Activated T-cell treated with anti-CD3 and anti-CD28 coated beads, Interleukin-2, amount 50 U/mL, for 48 hours (primary cell): ENCODE measurements at regions not wholly inside any gene's neighbourhood (a gene's known extent, or its start where the extent isn't known, plus 50 kb on each side); places are given as distances from the start of the nearest gene placed in this dataset.

ENCODE experiments used
- DNase-seq, 2 experiments: peaks; one replicate each; pipeline ENCODE4 v3.0.0-alpha.2; 2020

DNA sequence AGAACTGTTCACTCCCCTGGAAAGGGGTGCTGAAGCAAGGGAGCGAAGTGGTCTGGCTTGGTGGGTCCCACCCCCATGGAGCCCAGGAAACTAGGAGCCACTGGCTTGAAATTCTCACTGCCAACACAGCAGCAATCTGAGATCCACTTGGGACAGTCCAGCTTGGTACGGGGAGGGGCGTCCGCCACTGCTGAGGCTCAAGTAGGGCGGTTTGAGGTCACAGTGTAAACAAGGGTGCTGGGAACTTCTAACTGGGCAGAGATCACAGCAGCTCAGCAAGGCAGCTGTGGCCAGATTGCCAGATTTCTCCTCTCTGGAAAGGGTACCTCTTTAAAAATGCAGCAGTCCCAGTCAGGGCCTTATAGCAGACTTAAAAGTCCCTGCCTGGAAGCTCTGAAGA lies 53.9 kb upstream of the GALNTL6 start:
- no peak for DNase-seq

GRCh38 chr4:171751538-171751937 lies 61.7 kb upstream of the GALNTL6 start:
- DNase-seq = no peak

DNA sequence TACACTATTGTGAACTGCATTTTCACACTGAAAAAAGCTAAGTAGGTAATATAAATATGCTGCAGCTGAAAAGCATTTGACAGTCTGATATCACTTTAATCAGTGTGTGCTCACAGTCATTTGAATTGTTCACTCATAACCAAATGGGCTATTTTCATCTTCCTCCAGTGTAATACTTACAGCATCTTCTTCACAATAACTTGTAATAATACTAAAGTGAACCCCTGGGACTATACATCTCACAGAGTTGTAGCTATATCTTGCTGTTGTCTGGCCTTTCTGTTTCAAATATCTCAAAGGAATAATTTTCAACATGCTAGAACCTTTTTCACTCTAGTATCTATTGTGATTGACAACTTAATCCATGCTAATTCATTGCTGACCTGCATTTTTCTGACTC lies 66.8 kb upstream of the GALNTL6 start:
- no peak for DNase-seq

GRCh38 chr4:171742436-171742835 lies 70.8 kb upstream of the GALNTL6 start:
- DNase-seq = no peak

GRCh38 chr4:171727185-171727584 lies 86.0 kb upstream of the GALNTL6 start:
- DNase-seq = no peak

GRCh38 chr4:171721937-171722336 lies 91.3 kb upstream of the GALNTL6 start:
- no peak for DNase-seq

DNA sequence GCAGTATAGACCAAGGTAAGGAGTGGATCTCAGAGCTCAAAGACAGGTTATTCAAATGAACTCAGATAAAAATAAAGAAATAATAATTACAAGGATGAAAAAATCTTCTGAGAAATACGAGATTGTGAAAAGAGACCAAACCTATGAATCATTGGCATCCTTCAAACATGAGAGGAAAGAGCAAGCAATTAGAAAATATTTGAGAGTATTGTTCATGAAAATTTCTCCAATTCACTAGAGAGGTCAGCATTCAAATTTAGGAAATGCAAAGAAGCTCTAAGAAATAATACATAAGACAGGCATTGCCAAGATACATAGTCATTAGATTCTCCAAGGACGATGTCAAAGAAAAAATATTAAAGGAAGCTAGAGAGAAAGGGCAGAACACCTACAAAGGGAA lies 93.5 kb upstream of the GALNTL6 start:
- no peak for DNase-seq

DNA sequence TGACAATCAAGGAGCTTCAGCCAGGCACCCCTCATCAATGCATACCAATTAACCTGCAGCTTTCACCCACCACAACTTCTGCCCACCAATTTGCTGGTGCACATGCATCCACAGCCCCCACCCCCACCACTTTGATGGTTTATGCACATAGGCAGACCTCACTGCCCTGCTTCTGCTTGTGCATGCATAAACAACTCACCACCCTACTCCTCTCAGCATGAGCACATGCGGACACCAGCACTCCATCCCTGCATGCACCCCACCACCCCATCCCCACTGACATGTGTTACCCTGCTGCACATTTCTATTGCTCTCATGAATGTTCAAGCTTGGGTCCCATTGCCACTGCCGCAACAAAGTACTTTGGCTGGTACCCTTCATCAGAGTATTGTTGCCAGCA lies 94.5 kb upstream of the GALNTL6 start:
- no peak for DNase-seq

DNA sequence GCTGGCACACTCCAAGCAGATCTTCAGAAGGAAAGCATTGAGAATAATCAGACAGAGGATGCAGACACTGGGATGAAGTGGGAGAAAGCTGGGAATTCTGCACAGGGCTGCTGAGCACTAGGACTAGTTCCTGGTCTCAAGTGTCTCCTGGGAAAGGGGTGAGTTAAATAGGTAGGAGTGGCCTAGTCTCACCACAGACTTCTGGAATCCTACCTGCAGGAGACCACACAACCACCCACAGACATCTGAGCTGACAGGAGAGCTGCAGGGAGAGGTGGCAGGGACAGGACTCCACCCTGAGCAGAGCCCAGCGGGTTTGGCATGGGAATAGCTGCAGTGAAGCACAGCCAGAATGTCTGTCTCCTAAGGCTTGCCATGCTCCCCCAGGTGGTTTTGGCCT lies 95.1 kb upstream of the GALNTL6 start:
- no peak for DNase-seq

DNA sequence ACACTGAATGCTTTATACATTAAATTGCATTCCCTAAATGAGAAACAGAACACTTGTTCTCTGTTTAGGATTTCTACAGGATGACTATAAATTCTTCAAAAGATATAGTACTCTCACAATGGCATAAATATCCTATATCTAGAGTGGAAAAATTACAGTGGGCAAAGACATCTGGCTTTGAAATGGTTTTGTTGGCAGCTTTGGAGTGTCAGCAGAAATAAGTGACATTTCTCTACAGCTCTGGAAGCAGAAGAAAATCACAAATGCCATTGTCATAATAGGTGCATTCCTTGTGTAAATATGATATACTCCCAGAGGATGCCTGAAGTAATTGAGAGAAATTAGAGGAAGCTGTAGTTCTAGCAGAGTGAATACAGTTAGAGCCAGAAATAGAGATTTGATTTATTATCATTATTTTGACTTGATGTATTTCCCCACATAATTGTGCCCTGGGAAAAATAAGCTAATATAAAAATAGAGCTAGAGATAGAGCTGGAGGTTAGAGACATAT lies 95.9 kb upstream of the GALNTL6 start:
- DNase-seq = no peak

DNA sequence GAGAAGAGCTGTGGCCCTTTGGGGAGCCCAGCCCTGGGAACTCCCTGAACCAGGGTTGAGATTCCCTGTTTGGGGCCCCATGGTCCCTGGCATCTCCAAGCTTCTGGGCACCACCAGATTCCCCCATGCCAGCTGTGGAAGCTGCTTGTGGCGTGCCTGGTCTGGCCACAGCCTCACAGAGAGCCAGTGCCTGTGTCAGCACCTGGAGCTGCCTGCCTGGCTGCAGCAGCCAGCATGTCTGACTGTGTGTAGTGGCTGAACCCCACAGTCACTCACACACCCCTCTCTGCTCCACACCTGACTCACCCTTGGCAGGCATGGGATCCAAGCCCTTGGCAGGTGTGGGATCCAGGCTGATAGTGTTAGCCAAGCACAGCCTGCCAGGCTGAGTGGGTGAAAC lies 97.2 kb upstream of the GALNTL6 start:
- DNase-seq = no peak

DNA sequence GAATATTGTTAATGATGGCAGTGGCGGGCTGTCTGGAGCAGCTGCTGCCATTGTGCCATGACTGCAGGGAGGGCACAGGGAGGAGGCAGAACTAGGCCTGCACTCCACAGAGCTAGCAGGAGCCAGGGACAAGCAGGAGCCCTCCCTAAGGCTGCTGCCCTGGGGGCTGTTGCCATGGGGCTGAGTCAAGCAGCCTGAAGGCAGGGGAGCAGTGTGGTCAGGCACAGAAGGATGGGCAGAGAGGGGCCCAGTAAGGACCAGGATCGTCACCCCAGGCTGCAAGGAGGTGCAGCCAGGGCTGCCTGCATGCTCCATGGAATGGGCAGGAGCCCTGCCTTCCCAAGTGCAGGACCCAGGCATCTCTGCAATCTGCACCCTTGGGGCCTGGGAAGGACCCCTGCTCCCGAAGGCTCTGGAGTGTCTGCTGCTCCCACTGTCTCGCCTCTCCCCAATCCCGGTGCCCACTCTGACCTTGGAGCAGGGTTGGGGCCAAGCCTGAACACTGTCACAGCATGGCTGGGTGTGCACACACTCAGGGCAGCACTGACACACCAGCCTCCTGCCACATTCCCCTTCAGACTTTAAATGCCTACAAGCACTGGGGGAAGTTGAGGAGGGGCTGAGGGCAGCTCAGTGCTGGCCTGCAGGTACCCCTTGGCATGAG lies 98.3 kb upstream of the GALNTL6 start:
- no peak for DNase-seq

GRCh38 chr4:171710743-171711142 lies 102.5 kb upstream of the GALNTL6 start:
- no peak for DNase-seq

GRCh38 chr4:171676555-171677215 lies 136.5 kb upstream of the GALNTL6 start:
- no peak for DNase-seq

- DNase-seq = no peak
These were observed 138.4 kb upstream of the GALNTL6 start for GRCh38 chr4:171674781-171675180.

GRCh38 chr4:171668403-171668802 lies 144.8 kb upstream of the GALNTL6 start:
- DNase-seq = no peak

GRCh38 chr4:171667906-171668305 lies 145.3 kb upstream of the GALNTL6 start:
- no peak for DNase-seq

GRCh38 chr4:171651071-171651470 lies 162.1 kb upstream of the GALNTL6 start:
- no peak for DNase-seq

GRCh38 chr4:171650543-171650942 lies 162.7 kb upstream of the GALNTL6 start:
- no peak for DNase-seq

DNA sequence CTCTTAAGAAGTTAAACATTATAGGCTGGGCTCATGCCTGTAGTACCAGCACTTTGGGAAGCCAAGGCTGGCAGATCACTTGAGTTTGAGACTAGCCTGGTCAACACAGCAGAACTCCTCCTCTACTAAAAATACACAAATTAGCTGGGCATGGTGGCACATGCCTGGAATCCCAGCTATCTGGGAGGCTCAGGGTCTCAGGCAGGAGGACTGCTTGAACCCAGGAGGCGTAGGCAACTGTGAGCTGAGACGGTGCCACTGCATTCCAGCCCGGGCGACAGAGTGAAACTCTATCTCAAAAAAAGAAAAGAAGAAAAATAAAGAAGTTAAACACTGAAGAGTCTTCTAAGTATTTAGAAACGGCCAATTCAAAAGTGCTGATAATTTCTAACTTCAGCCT lies 164.3 kb upstream of the GALNTL6 start:
- no peak for DNase-seq

DNA sequence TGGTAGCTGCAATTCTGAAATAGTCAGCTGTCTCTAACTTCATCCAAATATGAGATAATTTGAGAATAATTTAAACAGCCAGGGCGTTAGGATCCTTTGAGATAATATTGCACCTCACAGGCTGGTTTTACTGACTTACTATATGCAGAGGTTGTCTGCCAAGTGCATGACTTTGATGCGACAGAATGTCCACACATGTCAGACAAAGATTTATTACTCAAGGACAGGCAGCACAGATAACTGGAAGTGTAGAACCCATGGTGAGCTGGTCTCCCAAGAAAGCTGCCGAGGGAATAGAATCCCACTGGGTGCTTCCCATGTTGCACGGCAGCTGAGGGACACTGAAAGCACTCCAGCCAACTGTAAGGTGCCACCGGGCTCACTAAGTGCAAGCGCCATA lies 166.2 kb upstream of the GALNTL6 start:
- DNase-seq = no peak

GRCh38 chr4:171644430-171645057 lies 168.7 kb upstream of the GALNTL6 start:
- DNase-seq = no peak

DNA sequence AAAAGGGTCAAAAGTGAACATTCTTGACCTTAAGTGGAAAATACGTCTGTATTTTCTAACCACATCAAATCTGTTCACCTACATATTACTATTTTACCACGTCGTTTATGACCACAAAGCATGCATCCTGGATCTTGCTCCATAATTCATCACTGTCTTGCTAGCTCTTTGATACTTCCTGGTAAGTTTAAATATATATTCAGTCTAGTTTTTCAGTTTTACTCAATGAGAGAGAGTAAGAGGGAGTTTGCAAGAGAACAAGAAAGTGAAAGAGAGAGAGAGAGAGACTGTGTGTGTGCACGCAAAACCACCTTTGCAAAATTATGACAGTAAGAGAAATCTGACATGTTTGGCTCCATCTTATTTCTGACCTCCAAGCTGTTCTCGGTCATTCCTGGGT lies 173.7 kb upstream of the GALNTL6 start:
- no peak for DNase-seq

DNA sequence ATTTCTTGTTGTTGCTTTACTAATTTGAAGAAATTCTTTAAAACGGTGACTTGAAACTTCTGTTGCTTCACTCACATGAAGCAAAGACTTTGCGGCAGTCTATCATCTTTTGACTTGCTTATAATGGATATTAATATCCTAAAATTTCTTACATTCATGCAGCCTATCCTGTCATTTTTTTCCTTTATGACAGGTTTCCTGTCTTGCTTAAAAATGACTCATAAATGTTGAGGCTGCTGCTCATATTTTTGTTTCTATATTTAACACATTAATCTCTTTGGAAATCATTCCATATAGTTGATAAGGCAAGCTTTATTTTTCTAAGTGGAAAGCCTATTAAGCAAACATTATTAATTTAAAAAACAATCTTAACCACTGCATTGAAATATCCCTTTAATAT lies 176.6 kb upstream of the GALNTL6 start:
- no peak for DNase-seq
